GM11168 (cell line): ENCODE measurements at regions not wholly inside any gene's neighbourhood (a gene's known extent, or its start where the extent isn't known, plus 50 kb on each side); places are given as distances from the start of the nearest gene placed in this dataset.
"Not testable (repeated sequence)": the region's sequence is repeated elsewhere in the genome, so short reads cannot be mapped to it uniquely, and the experiment has no call there.

Experiments
- in situ Hi-C: fragments of 300-500 bp; cut with MboI; formaldehyde crosslinking; loops from one replicate; pipeline ENCODE4 v1.12.0; 2022; ENCODE audit warnings: low sequenced_read_pairs; ENCODE audit not compliant: unreplicated experiment

- in situ Hi-C loops: no loop called here
These were observed 50.0 kb upstream of the TSC22D2 start for GRCh38 chr3:150357923-150358607.

GRCh38 chr3:150357140-150357539 lies 51.0 kb upstream of the TSC22D2 start:
- in situ Hi-C loops: no loop called here

- in situ Hi-C loops: no loop called here
These were observed 52.5 kb upstream of the TSC22D2 start for GRCh38 chr3:150355574-150355973.

- in situ Hi-C loops: no loop called here
These were observed 55.2 kb upstream of the TSC22D2 start for GRCh38 chr3:150352931-150353330.

- in situ Hi-C loops: no loop called here
These were observed 56.7 kb upstream of the TSC22D2 start for GRCh38 chr3:150351398-150351797.

- in situ Hi-C loops: no loop called here
These were observed 58.6 kb upstream of the TSC22D2 start for GRCh38 chr3:150349314-150350097.

- in situ Hi-C loops: no loop called here
These were observed 59.6 kb upstream of the TSC22D2 start for GRCh38 chr3:150348500-150348899.

- in situ Hi-C loops: no loop called here
These were observed 60.9 kb upstream of the TSC22D2 start for GRCh38 chr3:150346981-150347863.

GRCh38 chr3:150346266-150346665 lies 61.8 kb upstream of the TSC22D2 start:
- in situ Hi-C loops: no loop called here

GRCh38 chr3:150345021-150345538 lies 63.0 kb upstream of the TSC22D2 start:
- in situ Hi-C loops: no loop called here

- in situ Hi-C loops: no loop called here
These were observed 63.9 kb upstream of the TSC22D2 start for GRCh38 chr3:150344079-150344759.

GRCh38 chr3:150342896-150343467 lies 65.1 kb upstream of the TSC22D2 start:
- in situ Hi-C loops: no loop called here

- in situ Hi-C loops: no loop called here
These were observed 66.2 kb upstream of the TSC22D2 start for GRCh38 chr3:150341891-150342290.

GRCh38 chr3:150336363-150336762 lies 71.7 kb upstream of the TSC22D2 start:
- in situ Hi-C loops: not testable (repeated sequence)

GRCh38 chr3:150335631-150336030 lies 72.5 kb upstream of the TSC22D2 start:
- in situ Hi-C loops: no loop called here

GRCh38 chr3:150334974-150335373 lies 73.1 kb upstream of the TSC22D2 start:
- in situ Hi-C loops: no loop called here

- in situ Hi-C loops: no loop called here
These were observed 74.6 kb upstream of the TSC22D2 start for GRCh38 chr3:150333477-150333876.

GRCh38 chr3:150331978-150332568 lies 76.0 kb upstream of the TSC22D2 start:
- in situ Hi-C loops: no loop called here

- in situ Hi-C loops: no loop called here
These were observed 77.2 kb upstream of the TSC22D2 start for GRCh38 chr3:150330872-150331271.
